ENCODE measurements at regions not wholly inside any gene's neighbourhood (a gene's known extent, or its start where the extent isn't known, plus 50 kb on each side); places are given as distances from the start of the nearest gene placed in this dataset.

- Histone ChIP-seq H2BK12ac (ENCODE audit: insufficient read length, low read depth, low read length) (no peak overlapping the region), H3K27me3 (ENCODE audit: insufficient read depth, low read length) (no peaks in the 10 kb centered on the region), H3T11ph (ENCODE audit: low read length) (no peak overlapping the region), H3K79me2 (ENCODE audit: insufficient read depth, low read length) (no peaks in the 10 kb centered on the region), H2AK5ac (ENCODE audit: insufficient read length, low read length) (no peak overlapping the region), H3K9ac (ENCODE audit: extremely low read depth, insufficient read length, low read length) (no peak overlapping the region), H4K5ac (ENCODE audit: insufficient read length, low read depth, low read length) (no peak overlapping the region), H2BK15ac (ENCODE audit: low read depth, low read length) (no peak overlapping the region), H3K56ac (ENCODE audit: insufficient read length, low read depth, low read length) (no peak overlapping the region), H3K79me1 (ENCODE audit: insufficient read depth, low read depth, low read length, poor library complexity, severe bottlenecking) (no peaks in the 10 kb centered on the region), H3K4ac (ENCODE audit: low read depth, low read length) (no peak overlapping the region), H4K20me1 (ENCODE audit: control insufficient read depth, insufficient read depth, insufficient read length) (no peaks in the 10 kb centered on the region), H3K18ac (ENCODE audit: insufficient read length, low read depth, low read length) (no peak overlapping the region), H3K4me2 (ENCODE audit: insufficient read depth, insufficient read length, low read length) (no peak overlapping the region), H3K4me1 (ENCODE audit: insufficient read depth, low read length) (no peaks in the 10 kb centered on the region; the same call in 1 of the 2 replicates), H4K91ac (ENCODE audit: insufficient read length, low read depth, low read length) (no peak overlapping the region), H2BK5ac (ENCODE audit: insufficient read length, low read length) (no peak overlapping the region), H3K14ac (ENCODE audit: insufficient read depth, low read length) (no peak overlapping the region), H3K23ac (ENCODE audit: insufficient read length, low read depth, low read length) (no peak overlapping the region), H3K27ac (ENCODE audit: insufficient read length, low read depth, low read length) (no peak overlapping the region), H3K23me2 (ENCODE audit: insufficient read length, low read depth, low read length, poor library complexity, severe bottlenecking) (no peaks in the 10 kb centered on the region), H3K9me3 (ENCODE audit: control insufficient read depth, low read depth, low read length) (no peaks in the 10 kb centered on the region), H2BK120ac (ENCODE audit: low read depth, low read length, poor library complexity, severe bottlenecking) (no peak overlapping the region), H4K8ac (replicated peaks; ENCODE audit: insufficient read length, low read depth, low read length) (no peak overlapping the region), H2BK20ac (ENCODE audit: low read depth, low read length, poor library complexity, severe bottlenecking) (no peak overlapping the region), H2AFZ (ENCODE audit: low read length) (no peak overlapping the region)
- Mint-ChIP-seq H3K9me3 (no peaks in the 10 kb centered on the region; a peak in 1 of 5 replicates), H3K4me3 (no peak overlapping the region), H3K27ac (peak overlapping the region in 1 of 3 experiments; percentile 68; a peak in 1 of 7 replicates), H3K4me1 (peaks cover 13 to 17% of the 10 kb centered on the region in 2 experiments), H3K27me3 (ENCODE audit: low read depth) (no peaks in the 10 kb centered on the region; the same call in 1 of the 2 replicates), H3K36me3 (ENCODE audit: insufficient read depth in 1 of 3, low read depth in 3 of 3) (no peaks in the 10 kb centered on the region)
- no CpG with 5 or more reads among the region's 7 CpGs for WGBS (ENCODE audit: extremely low coverage, insufficient read length, low lambda C conversion rate)
- TF ChIP-seq, protein P1, sequence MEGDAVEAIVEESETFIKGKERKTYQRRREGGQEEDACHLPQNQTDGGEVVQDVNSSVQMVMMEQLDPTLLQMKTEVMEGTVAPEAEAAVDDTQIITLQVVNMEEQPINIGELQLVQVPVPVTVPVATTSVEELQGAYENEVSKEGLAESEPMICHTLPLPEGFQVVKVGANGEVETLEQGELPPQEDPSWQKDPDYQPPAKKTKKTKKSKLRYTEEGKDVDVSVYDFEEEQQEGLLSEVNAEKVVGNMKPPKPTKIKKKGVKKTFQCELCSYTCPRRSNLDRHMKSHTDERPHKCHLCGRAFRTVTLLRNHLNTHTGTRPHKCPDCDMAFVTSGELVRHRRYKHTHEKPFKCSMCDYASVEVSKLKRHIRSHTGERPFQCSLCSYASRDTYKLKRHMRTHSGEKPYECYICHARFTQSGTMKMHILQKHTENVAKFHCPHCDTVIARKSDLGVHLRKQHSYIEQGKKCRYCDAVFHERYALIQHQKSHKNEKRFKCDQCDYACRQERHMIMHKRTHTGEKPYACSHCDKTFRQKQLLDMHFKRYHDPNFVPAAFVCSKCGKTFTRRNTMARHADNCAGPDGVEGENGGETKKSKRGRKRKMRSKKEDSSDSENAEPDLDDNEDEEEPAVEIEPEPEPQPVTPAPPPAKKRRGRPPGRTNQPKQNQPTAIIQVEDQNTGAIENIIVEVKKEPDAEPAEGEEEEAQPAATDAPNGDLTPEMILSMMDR (conservative IDR thresholded peaks at IDR 0.05): no peak
- no peak for DNase-seq
Observed at GRCh38 chr7:38127216-38128207, 50.5 kb upstream of the STARD3NL start.
